ENCODE measurements at regions not wholly inside any gene's neighbourhood (a gene's known extent, or its start where the extent isn't known, plus 50 kb on each side); places are given as distances from the start of the nearest gene placed in this dataset.
"Not testable (repeated sequence)": the region's sequence is repeated elsewhere in the genome, so short reads cannot be mapped to it uniquely, and the experiment has no call there.

DNA sequence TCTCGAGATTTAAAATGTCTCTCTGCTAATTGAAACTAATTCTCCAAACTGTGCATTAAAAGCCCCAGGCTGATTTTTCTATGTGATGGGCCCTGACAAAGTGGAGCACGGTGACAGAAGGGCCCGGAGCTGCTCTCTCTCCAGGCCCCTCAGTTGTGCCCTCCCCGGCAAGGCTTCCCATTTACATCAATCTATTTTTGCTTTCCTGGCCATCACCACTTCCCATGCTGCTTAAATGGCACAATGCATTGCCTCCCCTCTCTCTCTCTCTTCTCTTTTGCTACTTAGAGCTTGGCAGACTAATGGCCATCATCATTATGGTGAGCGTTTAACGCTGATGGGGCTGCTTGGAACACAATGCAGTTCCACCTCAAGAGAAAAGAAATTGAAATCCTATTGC is 270.7 kb upstream of the DIO3 start:
- TF ChIP-seq, protein P1, sequence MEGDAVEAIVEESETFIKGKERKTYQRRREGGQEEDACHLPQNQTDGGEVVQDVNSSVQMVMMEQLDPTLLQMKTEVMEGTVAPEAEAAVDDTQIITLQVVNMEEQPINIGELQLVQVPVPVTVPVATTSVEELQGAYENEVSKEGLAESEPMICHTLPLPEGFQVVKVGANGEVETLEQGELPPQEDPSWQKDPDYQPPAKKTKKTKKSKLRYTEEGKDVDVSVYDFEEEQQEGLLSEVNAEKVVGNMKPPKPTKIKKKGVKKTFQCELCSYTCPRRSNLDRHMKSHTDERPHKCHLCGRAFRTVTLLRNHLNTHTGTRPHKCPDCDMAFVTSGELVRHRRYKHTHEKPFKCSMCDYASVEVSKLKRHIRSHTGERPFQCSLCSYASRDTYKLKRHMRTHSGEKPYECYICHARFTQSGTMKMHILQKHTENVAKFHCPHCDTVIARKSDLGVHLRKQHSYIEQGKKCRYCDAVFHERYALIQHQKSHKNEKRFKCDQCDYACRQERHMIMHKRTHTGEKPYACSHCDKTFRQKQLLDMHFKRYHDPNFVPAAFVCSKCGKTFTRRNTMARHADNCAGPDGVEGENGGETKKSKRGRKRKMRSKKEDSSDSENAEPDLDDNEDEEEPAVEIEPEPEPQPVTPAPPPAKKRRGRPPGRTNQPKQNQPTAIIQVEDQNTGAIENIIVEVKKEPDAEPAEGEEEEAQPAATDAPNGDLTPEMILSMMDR (IDR thresholded peaks at IDR 0.05; ENCODE audit: insufficient read depth, low read length, poor library complexity, severe bottlenecking): no peak
- H3K27me3 ChIP-seq (replicated peaks; ENCODE audit: control insufficient read depth, insufficient read depth, low read length): no peaks in the 10 kb centered on the region
- no peaks in the 10 kb centered on the region for H3K36me3 ChIP-seq (ENCODE audit: control insufficient read depth, insufficient read depth, low read length)
- no peak for DNase-seq (ENCODE audit: extremely low read depth, insufficient read length)
- no peak overlapping the region for H3K4me3 ChIP-seq (replicated peaks; ENCODE audit: low read depth, low read length)

DNA sequence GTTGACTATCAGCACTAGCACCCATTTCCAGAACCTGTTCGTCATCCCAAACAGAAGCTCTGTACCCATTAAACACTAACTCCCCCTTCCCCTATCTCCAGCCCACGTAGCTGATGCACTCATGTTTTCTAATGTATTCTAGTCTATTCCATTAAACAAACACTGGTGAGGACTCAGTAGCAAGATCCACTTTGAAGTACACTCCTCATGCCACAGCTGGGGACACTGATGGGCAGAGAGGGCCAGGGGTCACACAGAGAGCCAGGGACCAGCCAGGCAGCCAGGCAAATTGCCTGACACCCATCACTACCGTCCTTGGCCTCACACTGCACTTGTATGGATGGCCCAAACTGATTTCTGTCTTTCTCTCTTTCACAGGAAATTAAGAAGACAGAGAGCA is 269.9 kb upstream of the DIO3 start:
- Histone ChIP-seq H3K36me3 (ENCODE audit: control insufficient read depth, insufficient read depth, low read length) (no peaks in the 10 kb centered on the region), H3K4me3 (replicated peaks; ENCODE audit: low read depth, low read length) (no peak overlapping the region), H3K27me3 (replicated peaks; ENCODE audit: control insufficient read depth, insufficient read depth, low read length) (no peaks in the 10 kb centered on the region)
- DNase-seq (ENCODE audit: extremely low read depth, insufficient read length): no peak
- TF ChIP-seq, protein P1 (IDR thresholded peaks at IDR 0.05; ENCODE audit: insufficient read depth, low read length, poor library complexity, severe bottlenecking): no peak

DNA sequence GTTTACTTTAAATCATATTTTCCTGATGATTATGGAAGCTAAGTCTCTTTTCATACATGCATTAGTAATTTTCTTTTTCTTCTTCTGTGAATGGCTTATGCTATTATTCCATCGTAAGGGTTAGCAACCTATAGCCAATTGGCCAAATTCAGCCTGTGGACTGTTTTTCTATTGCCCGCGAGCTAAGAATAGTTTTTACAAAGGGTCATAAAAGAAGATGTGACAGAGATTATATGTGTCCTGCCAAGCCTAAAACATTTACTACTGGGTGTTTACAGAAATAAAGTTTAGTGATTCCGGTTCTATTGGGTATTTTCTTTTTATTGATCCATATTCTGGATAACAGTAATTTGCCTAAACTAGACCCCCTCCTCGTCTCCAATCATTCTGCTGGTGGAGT is 268.8 kb upstream of the DIO3 start:
- no peak overlapping the region for H3K4me3 ChIP-seq (replicated peaks; ENCODE audit: low read depth, low read length)
- TF ChIP-seq, protein P1 (IDR thresholded peaks at IDR 0.05; ENCODE audit: insufficient read depth, low read length, poor library complexity, severe bottlenecking): no peak
- no peak for DNase-seq (ENCODE audit: extremely low read depth, insufficient read length)
- H3K36me3 ChIP-seq (ENCODE audit: control insufficient read depth, insufficient read depth, low read length): no peaks in the 10 kb centered on the region
- H3K27me3 ChIP-seq (replicated peaks; ENCODE audit: control insufficient read depth, insufficient read depth, low read length): no peaks in the 10 kb centered on the region

DNA sequence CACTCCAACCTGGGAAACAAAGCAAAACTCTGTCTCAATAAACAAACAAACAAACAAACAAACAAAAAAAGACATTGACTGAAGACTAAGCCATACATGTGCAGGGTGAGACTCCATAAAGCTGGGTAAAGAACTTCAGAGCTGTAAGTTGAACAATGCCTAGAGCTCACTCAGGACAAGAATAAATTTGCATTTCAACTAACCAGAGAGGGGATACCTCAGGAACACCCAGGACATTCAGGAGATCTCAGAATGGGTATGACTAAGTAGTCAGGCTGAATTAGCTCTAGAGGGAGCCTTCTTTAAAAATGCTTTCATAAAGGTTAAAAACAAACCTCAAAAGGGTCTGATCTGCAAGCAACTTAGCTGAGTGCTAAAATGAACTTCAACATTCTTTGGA is 267.7 kb upstream of the DIO3 start:
- no peaks in the 10 kb centered on the region for H3K27me3 ChIP-seq (replicated peaks; ENCODE audit: control insufficient read depth, insufficient read depth, low read length)
- no peak for DNase-seq (ENCODE audit: extremely low read depth, insufficient read length)
- no peaks in the 10 kb centered on the region for H3K36me3 ChIP-seq (ENCODE audit: control insufficient read depth, insufficient read depth, low read length)
- no peak overlapping the region for H3K4me3 ChIP-seq (replicated peaks; ENCODE audit: low read depth, low read length)
- TF ChIP-seq, protein P1 (IDR thresholded peaks at IDR 0.05; ENCODE audit: insufficient read depth, low read length, poor library complexity, severe bottlenecking): no peak

DNA sequence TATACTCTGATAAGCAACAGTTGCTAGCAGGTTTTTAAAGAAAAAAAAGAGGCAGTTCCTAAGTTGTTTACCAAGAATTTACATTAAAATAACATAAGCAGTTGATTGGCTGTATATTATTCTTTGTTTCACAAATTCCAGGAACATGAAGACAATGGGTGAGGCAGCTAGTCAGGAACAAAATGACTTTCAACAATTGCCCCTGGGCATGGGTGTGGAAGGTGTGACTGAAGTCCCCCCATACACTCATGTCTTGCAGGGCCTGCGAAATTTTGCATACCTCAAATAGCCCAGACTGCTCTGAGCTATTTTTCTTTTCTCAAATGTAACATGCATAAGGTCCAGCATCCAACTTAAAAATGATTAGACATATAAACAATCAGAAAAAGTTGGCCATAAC is 267.2 kb upstream of the DIO3 start:
- no peak overlapping the region for H3K4me3 ChIP-seq (replicated peaks; ENCODE audit: low read depth, low read length)

DNA sequence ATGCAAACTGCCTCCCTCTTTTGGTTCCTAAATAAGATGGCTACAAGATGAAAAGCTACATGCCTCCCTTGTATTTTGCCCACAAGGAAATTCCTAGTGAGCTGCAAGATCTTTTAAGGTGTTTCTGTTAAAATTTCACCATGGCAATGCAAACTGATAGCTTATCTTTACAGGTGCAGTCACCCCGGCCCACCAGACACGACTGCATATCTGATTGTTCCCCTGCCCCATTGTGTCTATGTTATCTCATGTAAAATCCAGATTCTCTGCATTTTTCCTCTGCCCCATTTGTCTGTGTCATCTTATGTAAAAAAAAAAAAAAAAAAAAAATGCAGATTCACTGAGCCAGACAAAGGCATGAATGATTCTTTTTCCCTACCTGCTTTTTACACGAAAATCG is 261.5 kb upstream of the DIO3 start:
- H3K36me3 ChIP-seq (ENCODE audit: control insufficient read depth, insufficient read depth, low read length); H3K4me3 ChIP-seq (replicated peaks; ENCODE audit: low read depth, low read length); DNase-seq (ENCODE audit: extremely low read depth, insufficient read length); H3K27me3 ChIP-seq (replicated peaks; ENCODE audit: control insufficient read depth, insufficient read depth, low read length): not testable (repeated sequence)

More for the DNA sequence above, 267.2 kb upstream of the DIO3 start:
- H3K36me3 ChIP-seq (ENCODE audit: control insufficient read depth, insufficient read depth, low read length): no peaks in the 10 kb centered on the region
- DNase-seq (ENCODE audit: extremely low read depth, insufficient read length): no peak
- no peaks in the 10 kb centered on the region for H3K27me3 ChIP-seq (replicated peaks; ENCODE audit: control insufficient read depth, insufficient read depth, low read length)
- TF ChIP-seq, protein P1 (IDR thresholded peaks at IDR 0.05; ENCODE audit: insufficient read depth, low read length, poor library complexity, severe bottlenecking): no peak
